ENCODE measurements at regions not wholly inside any gene's neighbourhood (a gene's known extent, or its start where the extent isn't known, plus 50 kb on each side); places are given as distances from the start of the nearest gene placed in this dataset.
"Not testable (repeated sequence)": the region's sequence is repeated elsewhere in the genome, so short reads cannot be mapped to it uniquely, and the experiment has no call there.

DNA sequence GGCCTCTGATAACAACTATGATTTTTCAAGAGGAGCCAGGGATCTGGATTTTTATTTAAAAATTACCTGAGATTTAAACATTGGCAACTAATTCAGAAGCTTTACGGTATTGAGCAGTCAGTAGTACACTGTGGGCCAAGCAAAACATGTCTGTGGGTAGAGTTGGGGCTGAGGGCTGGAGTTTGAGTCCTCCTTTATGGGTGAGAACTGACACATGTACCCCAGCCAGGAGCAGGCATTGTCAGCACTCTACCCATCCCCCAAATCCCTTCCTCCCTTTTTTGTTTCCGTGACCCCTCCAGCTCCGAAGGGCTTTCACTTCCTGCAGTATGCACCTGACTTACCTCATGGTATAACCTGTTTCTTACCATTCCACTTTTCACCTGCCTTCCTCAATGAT, 131.4 kb downstream of the SNX5 start:
- no peak for DNase-seq (ENCODE audit: low read depth in 2 of 2)

DNA sequence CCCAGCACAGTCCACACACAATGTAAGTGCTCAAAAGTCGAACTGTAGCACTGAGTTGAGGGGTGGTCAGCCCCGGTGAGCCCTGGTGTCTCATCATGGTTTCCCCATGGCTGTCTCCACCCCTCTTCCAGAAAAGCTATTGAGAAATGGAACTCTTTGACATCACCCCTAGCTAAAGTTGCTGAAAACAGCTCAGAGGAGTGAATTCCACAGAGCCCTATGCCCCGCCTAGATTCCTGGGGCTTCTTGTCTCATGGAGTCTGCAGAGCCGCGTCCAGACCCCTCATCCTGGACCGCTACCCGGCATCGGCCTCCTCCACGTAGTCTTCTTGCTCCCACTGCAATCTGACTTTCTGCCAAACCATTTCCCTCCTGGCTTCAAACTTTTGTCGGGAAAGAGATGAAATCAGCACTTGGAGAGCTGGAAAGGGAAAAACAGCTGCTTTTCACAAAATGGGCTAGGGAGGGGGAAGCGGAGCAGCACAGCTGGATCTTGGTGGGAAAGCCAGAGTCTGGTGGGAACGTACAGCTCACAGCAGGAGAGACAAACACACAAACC, 132.2 kb downstream of the SNX5 start:
- peak; percentile 95 for DNase-seq (ENCODE audit: low read depth in 2 of 2)

DNA sequence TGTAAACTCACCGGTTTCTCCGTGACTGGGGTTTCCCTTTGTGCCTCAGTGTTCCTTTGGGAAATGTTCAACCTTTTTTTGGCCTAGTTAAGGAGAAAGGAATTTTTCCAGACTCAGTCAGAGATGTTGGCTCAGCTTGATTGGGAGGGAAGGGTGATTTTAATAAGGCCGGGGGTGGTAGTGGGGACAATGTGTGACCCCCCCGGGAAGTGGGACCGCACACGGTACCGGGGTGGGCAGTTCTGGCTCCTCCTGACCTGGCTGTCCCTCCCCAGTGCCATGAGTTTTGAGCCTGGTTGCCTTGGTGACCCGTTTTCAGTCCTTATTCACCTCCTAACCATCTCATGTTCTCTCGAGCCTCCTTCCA, 132.7 kb downstream of the SNX5 start:
- no peak for DNase-seq (ENCODE audit: low read depth in 2 of 2)

DNA sequence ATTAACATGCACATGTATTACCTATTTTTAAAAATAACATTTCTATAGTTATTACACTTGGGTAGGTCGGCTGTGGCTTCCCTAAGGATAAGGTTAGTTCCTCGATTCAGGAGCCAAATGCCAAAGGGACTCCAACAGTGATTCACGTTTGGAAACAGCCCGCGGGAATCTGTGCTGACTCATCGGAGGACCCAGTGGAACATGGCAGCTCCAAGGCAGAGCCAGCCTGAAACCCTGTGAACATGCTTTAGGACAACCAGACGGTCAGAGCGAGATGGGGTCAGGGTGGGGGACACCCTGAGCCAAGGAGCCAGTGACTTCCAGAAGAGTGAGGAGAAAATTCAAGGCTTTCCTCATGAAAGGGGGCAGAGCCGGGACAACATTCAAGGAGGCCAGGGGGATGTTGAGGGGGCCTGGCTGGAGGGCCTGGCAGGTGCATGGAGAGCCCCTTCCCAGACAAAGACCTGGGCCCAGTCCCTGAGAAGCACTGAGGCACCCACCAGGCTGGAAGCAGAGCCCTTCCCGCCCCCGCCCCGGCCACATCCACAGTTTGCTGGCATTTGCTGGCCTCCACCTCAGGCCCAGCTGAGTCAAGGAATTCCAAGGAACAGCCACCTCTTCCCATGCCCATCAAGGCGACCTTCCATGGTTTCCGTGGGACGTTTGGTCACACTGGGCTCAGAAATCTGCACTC, 133.2 kb downstream of the SNX5 start:
- peak in 1 of 2 experiments; percentile 19 for DNase-seq (ENCODE audit: low read depth in 2 of 2)

DNA sequence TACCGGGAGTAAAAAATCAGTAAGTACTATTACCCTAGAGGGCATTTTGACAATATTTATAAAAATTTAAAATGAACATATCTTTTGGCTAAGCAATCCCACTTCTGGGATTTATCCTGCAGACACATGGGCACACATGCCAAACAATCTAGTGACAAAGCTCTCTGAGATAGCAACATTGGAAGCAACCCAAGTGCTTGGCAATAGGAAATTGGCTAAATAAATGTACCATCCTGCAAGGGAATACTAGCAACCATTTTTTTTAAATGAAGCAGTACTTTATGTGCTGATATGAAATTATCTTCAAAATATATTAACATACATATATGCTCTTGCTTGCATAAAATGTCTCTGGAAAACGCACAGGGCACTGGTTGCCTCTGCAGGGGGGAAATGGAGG, 133.8 kb downstream of the SNX5 start:
- DNase-seq (ENCODE audit: low read depth in 2 of 2), result no peak

DNA sequence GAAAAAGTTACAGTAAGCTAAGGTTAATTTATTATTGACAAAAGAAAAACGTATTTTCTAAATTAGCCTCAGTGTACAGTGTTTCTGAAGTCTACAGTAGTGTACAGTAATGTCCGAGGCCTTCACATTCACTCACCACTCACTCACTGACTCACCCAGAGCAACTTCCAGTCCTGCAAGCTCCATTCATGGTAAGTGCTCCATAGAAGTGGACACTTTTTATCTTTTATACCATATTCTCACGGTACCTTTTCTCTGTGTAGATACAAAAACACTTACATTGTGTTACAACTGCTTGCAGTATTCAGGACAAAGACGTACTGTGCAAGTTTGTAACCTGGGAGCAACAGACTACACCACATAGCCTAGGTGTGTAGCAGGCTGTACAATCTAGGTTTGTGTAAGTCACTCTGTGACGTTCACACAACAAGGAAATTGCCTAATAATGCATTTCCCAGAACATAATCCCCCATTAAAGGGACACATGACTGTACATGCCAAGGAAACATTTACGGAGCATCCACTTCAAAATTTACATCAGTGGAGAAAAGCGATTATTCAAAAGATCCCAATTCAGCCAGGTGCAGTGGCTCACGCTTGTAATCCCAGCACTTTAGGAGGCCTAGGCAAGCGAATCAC, 133.4 kb downstream of the BANF2 start:
- DNase-seq (ENCODE audit: low read depth in 2 of 2), result no peak

DNA sequence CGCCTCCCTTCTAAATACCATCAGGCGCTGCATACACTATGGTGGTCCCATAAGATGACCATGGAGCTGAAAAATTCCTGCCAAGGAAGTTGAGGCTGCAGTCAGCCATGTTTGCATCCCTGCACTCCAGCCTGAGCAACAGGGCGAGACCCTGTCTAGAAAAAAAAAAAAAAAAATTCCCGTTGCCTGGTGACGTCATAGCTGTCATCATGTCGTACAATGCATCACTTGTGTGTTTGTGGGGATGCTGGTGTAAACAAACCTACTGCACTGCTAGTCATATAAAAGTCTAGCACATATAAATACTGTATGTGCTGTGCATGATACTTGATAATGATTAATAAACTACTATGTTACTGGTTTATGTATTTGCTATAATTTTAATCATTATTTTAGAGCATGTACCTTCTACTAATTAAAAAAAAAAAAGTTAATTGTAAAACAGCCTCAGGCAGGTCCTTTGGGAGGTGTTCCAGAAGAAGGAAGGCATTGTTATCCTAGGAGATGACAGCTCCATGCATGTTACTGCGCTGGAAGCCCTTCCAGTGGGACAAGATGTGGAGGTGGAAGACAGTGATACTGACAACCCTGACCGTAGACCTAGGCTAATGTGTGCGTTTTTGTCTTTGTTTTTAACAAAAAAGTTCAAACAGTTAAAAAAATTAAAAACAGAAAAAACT, 132.6 kb downstream of the BANF2 start:
- DNase-seq (ENCODE audit: low read depth in 2 of 2), result no peak

DNA sequence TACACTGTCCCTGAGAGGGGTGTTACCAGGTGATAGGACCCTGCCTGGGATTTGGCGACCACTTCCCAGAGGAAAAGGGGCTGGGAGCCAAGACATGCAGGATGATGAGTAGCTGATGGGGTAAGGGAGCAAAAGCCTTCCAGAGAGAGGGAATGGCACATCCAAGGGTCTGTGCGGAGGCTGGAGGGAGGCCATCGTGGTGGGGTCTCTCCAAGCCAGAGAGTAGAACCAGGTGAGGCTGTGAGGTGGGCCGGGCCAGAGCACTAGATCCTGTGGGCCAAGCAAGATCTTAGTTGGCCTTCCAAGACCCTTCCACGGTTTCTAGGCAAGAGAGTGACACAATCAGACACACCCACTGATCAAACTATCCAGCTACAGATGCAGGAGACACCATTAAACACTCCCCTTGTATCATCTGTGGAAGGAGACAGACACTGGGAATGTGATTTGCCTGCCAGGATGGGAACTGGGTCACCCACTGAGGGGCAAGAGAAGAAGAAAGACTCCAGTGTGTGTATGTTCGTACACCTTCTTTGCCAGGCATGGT, 128.9 kb downstream of the BANF2 start:
- no peak for DNase-seq (ENCODE audit: low read depth in 2 of 2)

DNA sequence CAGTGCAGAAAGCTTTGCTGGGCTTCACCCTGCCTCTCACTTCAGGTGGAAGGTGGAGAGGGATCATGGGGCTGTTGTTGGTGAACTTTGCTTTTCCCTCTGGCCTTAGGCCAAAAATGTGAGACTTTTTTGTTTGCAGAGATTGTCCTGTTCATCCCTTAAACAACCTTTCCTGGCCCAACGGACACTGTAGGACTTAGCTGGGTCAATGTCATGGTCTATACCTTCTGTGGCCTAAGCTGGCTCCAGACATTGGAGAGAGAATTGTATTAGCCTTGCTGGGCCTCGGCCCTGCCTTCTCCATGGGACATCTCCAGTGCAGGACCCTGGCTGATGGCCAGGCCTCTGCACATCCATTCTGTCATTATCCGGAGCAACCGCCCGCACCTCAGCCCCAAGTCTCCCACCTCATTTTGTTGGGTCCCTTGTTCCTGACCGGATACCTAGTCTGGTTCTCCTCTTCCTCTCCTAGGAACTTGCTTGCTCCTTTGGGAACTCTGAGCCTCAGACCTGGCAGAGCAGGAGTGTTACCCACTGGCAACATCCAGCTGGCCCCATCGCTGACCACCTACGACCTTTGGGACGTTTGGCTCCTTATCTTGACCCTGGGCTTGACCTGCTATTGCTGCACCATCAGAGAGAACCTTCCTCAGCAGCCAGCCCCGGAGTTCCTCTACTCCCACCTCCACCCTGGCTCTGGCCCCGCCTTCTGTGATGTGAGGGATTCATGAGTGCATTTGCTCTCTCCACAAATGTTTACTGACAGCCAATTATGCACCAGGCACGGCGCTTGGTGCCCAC, 128.2 kb downstream of the BANF2 start:
- no peak for DNase-seq (ENCODE audit: low read depth in 2 of 2)

DNA sequence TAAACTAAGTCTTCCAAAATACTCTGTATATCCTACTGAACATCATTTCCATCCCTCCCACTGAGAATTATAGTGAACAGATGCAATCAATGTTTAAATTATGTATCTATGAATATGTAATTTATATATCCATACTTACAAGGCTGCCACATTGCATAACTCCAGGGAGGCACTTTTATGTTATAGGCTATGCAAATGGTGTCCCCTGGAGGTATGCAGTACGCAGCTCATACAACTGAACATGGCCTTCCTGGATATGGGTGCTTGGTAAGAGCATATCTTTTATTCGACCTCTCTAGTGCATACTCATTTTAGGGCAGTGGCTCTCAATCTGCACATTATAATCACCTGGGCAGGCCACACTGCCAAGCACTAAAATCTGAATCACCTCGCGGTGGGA, 127.3 kb downstream of the BANF2 start:
- no peak for DNase-seq (ENCODE audit: low read depth in 2 of 2)

DNA sequence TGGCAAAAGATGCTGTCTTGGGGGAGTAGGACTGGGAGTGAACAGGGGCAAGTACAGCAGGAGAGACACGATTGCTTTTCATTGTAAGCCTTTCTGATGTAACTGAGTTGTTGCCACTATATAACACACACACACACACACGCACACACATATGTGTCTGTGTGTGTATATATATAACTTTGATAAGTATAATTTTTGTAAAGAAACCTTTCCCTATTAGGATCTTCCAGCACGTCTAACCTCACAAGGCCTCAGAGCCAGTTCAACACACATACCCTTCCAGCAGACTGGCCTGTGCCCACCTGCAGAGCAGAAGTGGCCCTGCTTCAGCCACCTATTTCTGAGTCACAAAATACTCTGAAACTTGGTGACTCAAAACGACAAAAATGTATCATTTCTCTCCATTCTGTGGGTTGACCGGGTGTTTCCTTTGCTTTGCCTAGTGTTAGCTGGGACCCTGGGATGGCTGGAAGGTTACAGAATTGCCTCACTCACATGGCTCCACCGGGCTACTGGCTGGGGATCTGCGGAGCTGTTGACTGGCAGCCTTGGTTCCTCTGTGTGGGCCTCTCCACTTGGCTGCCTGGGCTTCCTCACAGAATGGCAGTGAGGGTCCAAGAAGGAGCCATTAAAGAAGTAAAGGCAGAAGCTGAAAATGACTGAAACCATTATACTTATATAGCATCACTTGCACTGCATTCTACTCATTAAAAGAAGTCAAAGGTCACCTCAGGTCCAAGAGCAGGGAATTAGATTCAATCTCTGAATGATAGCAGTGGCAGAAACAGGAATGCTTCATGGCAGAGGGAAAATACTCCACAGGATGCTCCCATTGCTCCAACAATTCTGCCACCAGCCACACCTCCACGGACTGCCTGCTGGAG, 126.4 kb downstream of the BANF2 start:
- no peak for DNase-seq (ENCODE audit: low read depth in 2 of 2)

DNA sequence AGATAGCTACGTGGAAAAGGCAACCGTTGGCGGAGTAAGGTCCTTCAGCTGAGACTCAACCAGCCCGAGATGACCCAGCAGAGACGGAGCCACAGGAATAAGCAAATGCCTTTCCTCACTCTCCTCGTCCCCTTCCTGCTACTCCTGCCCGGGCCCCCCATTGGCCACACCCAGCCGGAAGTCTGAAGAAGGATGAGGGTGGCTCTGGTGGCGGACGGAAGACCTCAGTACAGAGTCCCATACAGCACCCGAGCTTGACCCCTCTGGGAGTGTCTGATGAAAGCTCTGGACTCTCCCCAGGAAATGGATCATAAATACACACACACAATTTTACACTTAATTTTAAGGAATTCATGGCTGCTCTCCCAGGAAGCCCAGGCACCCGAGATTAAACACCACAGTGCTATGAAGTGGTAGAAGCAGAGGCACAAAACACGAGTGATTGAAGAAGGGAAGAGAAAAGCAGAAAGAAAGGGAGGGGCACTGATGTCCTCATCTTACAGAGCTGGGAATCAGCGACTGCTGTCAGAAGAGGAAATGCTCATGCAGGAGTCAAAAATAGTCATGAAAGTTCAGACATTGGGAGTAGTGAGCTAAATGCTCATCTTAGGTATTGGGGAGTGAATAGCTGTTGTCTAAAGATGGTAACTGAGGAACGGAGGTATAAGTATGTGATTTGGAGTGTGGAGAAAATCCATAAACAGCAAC, 125.6 kb downstream of the BANF2 start:
- DNase-seq (ENCODE audit: low read depth in 2 of 2), result no peak

DNA sequence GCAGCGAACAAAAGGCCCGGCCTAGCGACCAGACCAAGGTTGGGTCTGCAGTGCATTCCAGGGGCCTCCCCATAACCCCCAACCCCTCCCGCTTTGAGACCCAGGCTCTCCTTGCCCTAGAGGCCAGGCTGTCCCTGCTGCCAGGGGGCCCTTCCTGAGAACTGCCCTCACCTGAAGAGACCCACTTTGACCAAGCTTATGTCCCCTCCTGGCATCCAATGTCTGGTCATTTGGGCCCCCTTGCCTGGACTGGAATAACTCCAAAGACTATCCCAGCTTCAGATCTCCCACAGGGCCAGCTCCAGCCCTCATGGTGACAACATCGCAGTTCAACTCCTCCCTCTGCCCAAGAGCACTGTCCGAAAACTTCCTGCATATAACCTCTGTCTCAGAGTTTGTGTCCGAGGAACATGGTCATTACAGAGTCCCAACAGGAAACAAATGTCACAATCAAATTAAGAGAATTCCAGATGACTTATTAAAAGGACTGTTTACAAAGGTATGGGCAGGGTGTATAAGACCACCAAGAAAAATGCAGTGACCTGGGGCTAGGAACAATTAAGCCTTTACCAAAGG, 125.0 kb downstream of the BANF2 start:
- no peak for DNase-seq (ENCODE audit: low read depth in 2 of 2)

DNA sequence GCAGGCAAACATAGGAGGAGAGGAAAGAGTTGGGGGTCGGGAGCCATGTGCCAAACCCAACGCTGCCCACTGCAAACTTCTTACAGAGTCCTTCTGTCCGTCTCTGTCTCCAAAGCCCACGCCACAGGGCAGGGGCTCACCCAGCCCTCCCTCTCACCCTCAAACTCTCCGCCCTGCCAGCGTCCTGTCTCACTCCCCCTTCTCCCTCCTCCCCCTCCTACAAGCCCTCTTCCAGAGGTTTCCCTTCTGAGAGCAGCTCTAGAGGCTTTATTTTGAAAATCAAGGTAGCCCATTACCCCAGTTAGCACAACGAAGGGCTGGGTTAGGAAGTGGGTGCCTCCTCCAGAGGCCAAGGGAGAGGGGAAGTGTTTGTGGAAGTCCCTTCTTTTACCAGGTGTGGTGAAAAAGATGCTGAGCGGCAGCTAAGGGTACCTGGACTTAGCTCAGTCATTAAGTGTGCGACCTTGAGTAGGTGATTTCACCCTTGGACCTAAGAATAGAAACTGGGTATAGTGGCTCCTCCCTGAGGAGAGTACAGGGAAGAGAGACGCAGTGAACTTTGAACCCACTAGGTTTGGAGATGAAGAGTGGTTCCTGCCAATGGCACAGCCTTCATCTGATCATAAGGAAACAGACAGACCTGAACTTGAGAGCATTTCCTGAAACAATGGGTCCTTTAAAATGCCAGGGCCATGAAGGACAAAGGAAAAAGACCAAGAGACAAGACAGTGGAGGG, 123.8 kb downstream of the BANF2 start:
- no peak for DNase-seq (ENCODE audit: low read depth in 2 of 2)

DNA sequence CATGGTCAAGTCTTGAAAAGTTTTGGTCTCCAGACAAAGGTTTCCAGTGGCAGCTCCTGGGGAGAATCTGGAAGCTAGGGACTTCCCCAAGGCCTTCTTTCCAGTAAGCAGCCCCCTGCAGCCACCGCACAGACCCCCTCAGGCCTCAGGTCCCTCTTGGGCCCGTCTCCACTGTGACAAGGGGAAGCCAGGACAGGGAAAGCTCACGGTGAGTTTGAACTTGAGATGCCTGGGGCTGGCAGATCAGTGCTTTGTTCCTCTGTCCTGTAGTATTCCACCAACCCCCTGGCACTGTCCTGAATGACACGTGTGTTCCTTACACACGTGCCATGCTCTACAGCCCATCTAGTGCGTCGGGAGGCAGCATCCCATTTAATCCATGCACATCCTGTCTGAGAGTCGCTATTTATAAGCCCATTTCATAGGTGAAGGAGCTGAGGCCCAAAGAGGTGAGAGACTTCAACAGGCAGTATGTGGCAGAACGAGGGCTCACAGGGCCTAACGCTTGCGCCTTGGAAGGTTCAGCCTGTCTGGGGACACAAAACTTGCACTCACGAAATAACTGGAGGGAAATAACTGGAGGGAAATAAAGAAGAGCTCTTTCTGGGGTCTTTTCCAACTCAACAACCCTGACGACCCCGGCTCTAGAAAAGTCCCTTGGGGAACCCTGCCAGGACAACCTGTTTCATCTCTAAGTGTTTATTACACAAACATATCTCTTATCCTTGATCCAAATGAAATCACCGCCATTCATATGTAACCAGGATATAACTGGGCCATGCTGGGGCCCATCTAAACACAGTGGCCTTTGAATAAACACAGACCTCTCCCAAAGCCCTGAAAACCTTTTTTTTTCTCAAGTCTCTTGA, 123.0 kb downstream of the BANF2 start:
- DNase-seq (ENCODE audit: low read depth in 2 of 2), result no peak

DNA sequence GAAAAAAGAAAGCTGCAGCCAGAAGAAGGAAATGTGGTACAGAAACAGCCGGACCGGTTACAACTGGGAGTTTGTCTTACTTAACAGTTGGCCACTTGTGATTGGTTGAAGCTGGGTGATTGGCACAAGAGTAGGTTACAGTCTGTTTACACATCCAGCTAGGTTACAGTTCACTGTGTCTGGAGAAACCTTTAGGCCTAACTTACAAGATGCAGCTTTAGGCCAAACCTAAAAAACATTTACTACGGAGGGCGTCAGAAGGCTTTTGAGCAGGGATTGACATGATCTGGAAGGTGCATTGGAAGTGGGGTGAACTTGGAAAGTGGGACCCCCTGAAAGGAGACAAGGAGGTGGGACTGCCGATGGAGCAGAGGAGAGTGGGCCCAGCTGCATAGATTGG, 122.3 kb downstream of the BANF2 start:
- no peak for DNase-seq (ENCODE audit: low read depth in 2 of 2)

DNA sequence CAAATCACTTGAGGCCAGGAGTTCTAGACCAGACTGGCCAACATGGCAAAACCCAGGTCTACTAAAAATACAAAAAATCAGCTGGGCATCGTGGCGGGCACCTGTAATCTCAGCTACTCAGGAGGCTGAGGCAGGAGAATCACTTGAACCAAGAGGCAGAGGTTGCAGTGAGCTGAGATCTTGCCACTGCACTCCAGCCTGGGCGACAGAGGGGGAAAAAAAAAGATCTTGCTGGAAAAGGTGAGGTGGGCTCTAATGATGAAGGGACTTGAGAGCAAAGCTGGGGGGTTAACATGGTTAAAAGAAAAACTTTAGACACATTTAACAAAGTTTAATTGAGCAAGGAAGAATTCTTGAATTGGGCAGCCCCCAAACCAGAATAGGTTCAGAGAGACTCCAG, 121.8 kb downstream of the BANF2 start:
- DNase-seq (ENCODE audit: low read depth in 2 of 2), result not testable (repeated sequence)

All from fibroblast of skin of left biceps (primary cell).